ENCODE measurements at regions not wholly inside any gene's neighbourhood (a gene's known extent, or its start where the extent isn't known, plus 50 kb on each side); places are given as distances from the start of the nearest gene placed in this dataset.

GRCh38 chr1:172917972-172918371, 132.8 kb downstream of the TNFSF18 start:
- TF ChIP-seq CTCF (IDR thresholded peaks at IDR 0.05) = no peak

- TF ChIP-seq CTCF (IDR thresholded peaks at IDR 0.05) = no peak
These were observed 132.3 kb downstream of the TNFSF18 start for GRCh38 chr1:172918478-172918877.

- no peak for TF ChIP-seq CTCF (IDR thresholded peaks at IDR 0.05)
These were observed 124.7 kb downstream of the TNFSF18 start for GRCh38 chr1:172926070-172926469.

- TF ChIP-seq CTCF (IDR thresholded peaks at IDR 0.05) = no peak
These were observed 122.3 kb downstream of the TNFSF18 start for GRCh38 chr1:172928412-172928811.

- TF ChIP-seq CTCF (IDR thresholded peaks at IDR 0.05) = no peak
These were observed 121.7 kb downstream of the TNFSF18 start for GRCh38 chr1:172929006-172929405.

- TF ChIP-seq CTCF (IDR thresholded peaks at IDR 0.05) = no peak
These were observed 120.6 kb downstream of the TNFSF18 start for GRCh38 chr1:172930142-172930541.

GRCh38 chr1:172931340-172931739, 119.4 kb downstream of the TNFSF18 start:
- TF ChIP-seq CTCF (IDR thresholded peaks at IDR 0.05) = no peak

GRCh38 chr1:172931761-172932160, 119.0 kb downstream of the TNFSF18 start:
- TF ChIP-seq CTCF (IDR thresholded peaks at IDR 0.05) = no peak

All from LNCAP (cell line).